ENCODE measurements at regions not wholly inside any gene's neighbourhood (a gene's known extent, or its start where the extent isn't known, plus 50 kb on each side); places are given as distances from the start of the nearest gene placed in this dataset.
"Not testable (repeated sequence)": the region's sequence is repeated elsewhere in the genome, so short reads cannot be mapped to it uniquely, and the experiment has no call there.

DNA sequence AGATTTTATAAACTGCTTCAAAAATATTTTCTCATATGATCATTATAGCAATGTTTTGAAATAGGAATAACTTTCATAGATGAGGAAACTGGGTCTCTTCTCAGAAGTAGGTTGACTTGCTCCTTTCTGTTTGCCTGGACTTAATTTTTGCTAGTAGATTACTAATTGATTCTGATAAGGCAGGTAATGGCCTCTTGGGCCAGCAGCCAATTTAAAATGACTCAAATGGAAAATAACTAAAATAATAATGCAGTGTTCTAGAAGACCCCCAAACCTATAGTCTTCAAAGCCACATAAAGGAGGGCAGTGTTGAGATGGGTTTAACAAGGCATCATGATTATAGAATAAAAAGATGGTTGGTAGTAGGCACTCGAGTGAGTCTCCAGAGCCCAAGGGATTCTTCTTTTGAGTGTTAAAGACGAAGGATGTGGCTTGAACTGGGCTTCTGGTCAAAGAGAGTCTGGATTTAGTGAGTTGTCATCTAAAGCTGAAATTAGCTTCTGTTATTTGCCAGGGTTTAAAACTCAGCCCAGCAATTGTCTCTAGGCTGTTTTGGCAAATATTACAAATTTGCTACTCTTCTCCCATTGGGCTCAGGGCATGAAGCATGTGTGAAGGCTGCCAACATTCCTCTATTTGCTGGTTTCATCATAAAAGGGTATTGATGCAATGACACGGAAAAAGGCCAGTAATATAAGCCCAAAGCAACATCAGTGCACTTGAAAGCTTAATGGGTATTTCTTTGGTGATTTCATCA, 297.1 kb upstream of the MEIS2 start:
- no peak for TF ChIP-seq CTCF (IDR thresholded peaks at IDR 0.05)

GRCh38 chr15:37416103-37416502, 315.8 kb upstream of the MEIS2 start:
- no peak for TF ChIP-seq CTCF (IDR thresholded peaks at IDR 0.05)
- Mint-ChIP-seq H3K36me3 (ENCODE audit: low read depth) (no peaks in the 10 kb centered on the region), H3K27ac (no peak overlapping the region), H3K4me1 (ENCODE audit: low read depth) (no peaks in the 10 kb centered on the region), H3K27me3 (ENCODE audit: insufficient read depth) (no peaks in the 10 kb centered on the region), H3K4me3 (no peak overlapping the region), H3K9me3 (no peaks in the 10 kb centered on the region; the same call in 1 of the 2 replicates)
- DNase-seq: no peak

More for the DNA sequence above, 297.1 kb upstream of the MEIS2 start:
- H3K9me3 Mint-ChIP-seq: peaks cover 14% of the 10 kb centered on the region
- no peaks in the 10 kb centered on the region for H3K36me3 Mint-ChIP-seq (ENCODE audit: low read depth)
- no peaks in the 10 kb centered on the region for H3K4me1 Mint-ChIP-seq (ENCODE audit: low read depth)
- no peak overlapping the region for H3K4me3 Mint-ChIP-seq
- no peaks in the 10 kb centered on the region for H3K27me3 Mint-ChIP-seq (ENCODE audit: insufficient read depth)
- no peak for DNase-seq
- H3K27ac Mint-ChIP-seq: no peak overlapping the region

GRCh38 chr15:37425541-37425940, 325.2 kb upstream of the MEIS2 start:
- peak; percentile 1 for DNase-seq
- Mint-ChIP-seq H3K9me3 (no peaks in the 10 kb centered on the region; the same call in 1 of the 2 replicates), H3K4me1 (ENCODE audit: low read depth) (no peaks in the 10 kb centered on the region), H3K36me3 (ENCODE audit: low read depth) (no peaks in the 10 kb centered on the region), H3K4me3 (no peak overlapping the region), H3K27me3 (ENCODE audit: insufficient read depth) (no peaks in the 10 kb centered on the region), H3K27ac (no peak overlapping the region)
- no peak for TF ChIP-seq CTCF (IDR thresholded peaks at IDR 0.05)

- not testable (repeated sequence) for H3K4me3 Mint-ChIP-seq; H3K27me3 Mint-ChIP-seq (ENCODE audit: insufficient read depth); H3K27ac Mint-ChIP-seq; H3K9me3 Mint-ChIP-seq; H3K36me3 Mint-ChIP-seq (ENCODE audit: low read depth); H3K4me1 Mint-ChIP-seq (ENCODE audit: low read depth); DNase-seq
Observed at GRCh38 chr15:37427393-37427792, 327.0 kb upstream of the MEIS2 start.

DNA sequence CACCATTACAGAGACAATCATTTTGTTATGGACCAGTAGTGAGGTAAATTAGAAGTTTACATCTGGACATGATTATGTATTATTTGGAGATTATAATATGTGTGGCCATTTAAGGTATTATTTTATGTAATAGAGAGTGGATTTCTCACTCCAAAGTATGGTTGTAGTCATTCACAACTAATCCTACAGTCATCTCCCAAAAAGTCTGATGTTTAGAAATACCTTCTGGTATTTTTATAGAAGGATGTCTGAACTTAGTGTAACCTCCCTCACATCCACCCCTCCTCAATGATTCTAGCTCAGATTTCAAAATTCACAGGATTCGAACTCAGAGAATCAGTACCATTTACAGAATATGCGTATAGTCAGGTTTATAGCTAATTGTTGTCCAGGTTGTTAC, 346.6 kb upstream of the MEIS2 start:
- no peaks in the 10 kb centered on the region for H3K27me3 Mint-ChIP-seq (ENCODE audit: insufficient read depth)
- peaks cover 12% of the 10 kb centered on the region for H3K9me3 Mint-ChIP-seq
- H3K4me3 Mint-ChIP-seq: no peak overlapping the region
- no peak for TF ChIP-seq CTCF (IDR thresholded peaks at IDR 0.05)
- H3K4me1 Mint-ChIP-seq (ENCODE audit: low read depth): no peaks in the 10 kb centered on the region
- no peak for DNase-seq
- H3K27ac Mint-ChIP-seq: no peak overlapping the region
- peaks cover under 1% of the 10 kb centered on the region; the same call in 1 of the 2 replicates for H3K36me3 Mint-ChIP-seq (ENCODE audit: low read depth)

DNA sequence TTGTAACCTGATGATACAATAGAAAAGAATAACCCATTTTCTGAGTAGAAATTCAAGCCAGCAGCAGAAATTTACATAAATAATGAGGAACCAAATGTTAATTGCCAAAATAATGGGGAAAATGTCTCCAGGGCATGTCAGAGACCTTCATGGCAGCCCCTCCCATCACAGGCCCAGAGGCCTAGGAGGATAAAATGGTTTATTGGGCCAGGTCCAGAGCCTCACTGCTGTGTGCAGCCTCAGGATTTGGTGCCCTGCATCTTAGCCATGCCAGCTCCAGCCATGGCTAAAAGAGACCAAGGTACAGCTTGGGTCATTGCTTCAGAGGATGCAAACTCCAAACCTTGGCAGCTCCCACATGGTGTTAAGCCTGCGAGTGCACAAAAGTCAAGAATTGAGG, 352.1 kb upstream of the MEIS2 start:
- H3K27ac Mint-ChIP-seq: no peak overlapping the region
- peaks cover 5% of the 10 kb centered on the region for H3K36me3 Mint-ChIP-seq (ENCODE audit: low read depth)
- no peak for TF ChIP-seq CTCF (IDR thresholded peaks at IDR 0.05)
- H3K4me3 Mint-ChIP-seq: no peak overlapping the region
- no peak for DNase-seq
- no peaks in the 10 kb centered on the region for H3K4me1 Mint-ChIP-seq (ENCODE audit: low read depth)
- peaks cover 19% of the 10 kb centered on the region for H3K9me3 Mint-ChIP-seq
- no peaks in the 10 kb centered on the region for H3K27me3 Mint-ChIP-seq (ENCODE audit: insufficient read depth)

Measured in HFFc6 (cell line).